ENCODE measurements at regions not wholly inside any gene's neighbourhood (a gene's known extent, or its start where the extent isn't known, plus 50 kb on each side); places are given as distances from the start of the nearest gene placed in this dataset.

GRCh38 chr15:87312221-87312620 is 944.3 kb downstream of the NTRK3 start:
- no peak for DNase-seq
- Mint-ChIP-seq H3K4me1 (no peaks in the 10 kb centered on the region), H3K36me3 (ENCODE audit: low read depth) (no peaks in the 10 kb centered on the region), H3K9me3 (peaks cover 2% of the 10 kb centered on the region), H3K27me3 (no peaks in the 10 kb centered on the region), H3K27ac (peak overlapping the region; percentile 31), H3K4me3 (no peak overlapping the region)
- POLR2A ChIA-PET: no interaction called here
- CTCF ChIA-PET: no interaction called here

- no peaks in the 10 kb centered on the region for H3K36me3 Mint-ChIP-seq (ENCODE audit: low read depth)
- H3K9me3 Mint-ChIP-seq: peaks cover 4% of the 10 kb centered on the region
- H3K4me3 Mint-ChIP-seq: no peak overlapping the region
- CTCF ChIA-PET: no interaction called here
- no peak overlapping the region for H3K27ac Mint-ChIP-seq
- H3K4me1 Mint-ChIP-seq: no peaks in the 10 kb centered on the region
- H3K27me3 Mint-ChIP-seq: no peaks in the 10 kb centered on the region
- no peak for DNase-seq
- POLR2A ChIA-PET: no interaction called here
Measured at GRCh38 chr15:87300146-87300545, 956.4 kb downstream of the NTRK3 start.

GRCh38 chr15:87294854-87295253 is 961.7 kb downstream of the NTRK3 start:
- POLR2A ChIA-PET: no interaction called here
- DNase-seq: no peak
- Mint-ChIP-seq H3K27ac (no peak overlapping the region), H3K4me3 (no peak overlapping the region), H3K4me1 (no peaks in the 10 kb centered on the region), H3K36me3 (ENCODE audit: low read depth) (no peaks in the 10 kb centered on the region), H3K9me3 (peaks cover 1% of the 10 kb centered on the region), H3K27me3 (no peaks in the 10 kb centered on the region)
- CTCF ChIA-PET: no interaction called here

GRCh38 chr15:87293031-87293430 is 963.5 kb downstream of the NTRK3 start:
- Mint-ChIP-seq H3K4me1 (no peaks in the 10 kb centered on the region), H3K36me3 (ENCODE audit: low read depth) (no peaks in the 10 kb centered on the region), H3K9me3 (no peaks in the 10 kb centered on the region), H3K27ac (no peak overlapping the region), H3K27me3 (no peaks in the 10 kb centered on the region), H3K4me3 (no peak overlapping the region)
- DNase-seq: no peak
- ChIA-PET POLR2A (no interaction called here), CTCF (no interaction called here)

- no peaks in the 10 kb centered on the region for H3K4me1 Mint-ChIP-seq
- POLR2A ChIA-PET: no interaction called here
Measured at GRCh38 chr15:87287156-87287555, 969.4 kb downstream of the NTRK3 start.

GRCh38 chr15:87269566-87269965 is 987.0 kb downstream of the NTRK3 start:
- Mint-ChIP-seq H3K36me3 (ENCODE audit: low read depth) (no peaks in the 10 kb centered on the region), H3K27ac (no peak overlapping the region), H3K9me3 (peaks cover 5% of the 10 kb centered on the region), H3K4me1 (no peaks in the 10 kb centered on the region), H3K4me3 (no peak overlapping the region), H3K27me3 (no peaks in the 10 kb centered on the region)
- POLR2A ChIA-PET: no interaction called here
- CTCF ChIA-PET: no interaction called here
- DNase-seq: no peak

More at GRCh38 chr15:87287156-87287555, 969.4 kb downstream of the NTRK3 start:
- no peak overlapping the region for H3K4me3 Mint-ChIP-seq
- CTCF ChIA-PET: no interaction called here
- DNase-seq: no peak
- H3K27ac Mint-ChIP-seq: no peak overlapping the region
- H3K9me3 Mint-ChIP-seq: no peaks in the 10 kb centered on the region
- H3K36me3 Mint-ChIP-seq (ENCODE audit: low read depth): no peaks in the 10 kb centered on the region
- no peaks in the 10 kb centered on the region for H3K27me3 Mint-ChIP-seq

- ChIA-PET CTCF (no interaction called here), POLR2A (no interaction called here)
- Mint-ChIP-seq H3K36me3 (ENCODE audit: low read depth) (no peaks in the 10 kb centered on the region), H3K4me1 (no peaks in the 10 kb centered on the region), H3K27ac (no peak overlapping the region), H3K27me3 (no peaks in the 10 kb centered on the region), H3K9me3 (peaks cover 5% of the 10 kb centered on the region), H3K4me3 (no peak overlapping the region)
- no peak for DNase-seq
Measured at GRCh38 chr15:87268675-87269074, 987.9 kb downstream of the NTRK3 start.

- ChIA-PET POLR2A (no interaction called here), CTCF (no interaction called here)
- DNase-seq: no peak
- H3K36me3 Mint-ChIP-seq (ENCODE audit: low read depth): no peaks in the 10 kb centered on the region
- no peak overlapping the region for H3K27ac Mint-ChIP-seq
- no peaks in the 10 kb centered on the region for H3K4me1 Mint-ChIP-seq
- H3K4me3 Mint-ChIP-seq: no peak overlapping the region
- H3K27me3 Mint-ChIP-seq: no peaks in the 10 kb centered on the region
- H3K9me3 Mint-ChIP-seq: peaks cover 4% of the 10 kb centered on the region
Measured at GRCh38 chr15:87267798-87268197, 988.7 kb downstream of the NTRK3 start.

- H3K9me3 Mint-ChIP-seq: peaks cover 9% of the 10 kb centered on the region
- no peak overlapping the region for H3K4me3 Mint-ChIP-seq
- no peaks in the 10 kb centered on the region for H3K4me1 Mint-ChIP-seq
- CTCF ChIA-PET: no interaction called here
- no peaks in the 10 kb centered on the region for H3K36me3 Mint-ChIP-seq (ENCODE audit: low read depth)
- H3K27ac Mint-ChIP-seq: no peak overlapping the region
- H3K27me3 Mint-ChIP-seq: no peaks in the 10 kb centered on the region
- POLR2A ChIA-PET: no interaction called here
- DNase-seq: no peak
Measured at GRCh38 chr15:87263871-87264270, 992.7 kb downstream of the NTRK3 start.

- Mint-ChIP-seq H3K36me3 (ENCODE audit: low read depth) (no peaks in the 10 kb centered on the region), H3K27me3 (no peaks in the 10 kb centered on the region), H3K4me3 (no peak overlapping the region), H3K9me3 (peaks cover 9% of the 10 kb centered on the region), H3K27ac (no peak overlapping the region), H3K4me1 (no peaks in the 10 kb centered on the region)
- ChIA-PET POLR2A (no interaction called here), CTCF (no interaction called here)
- no peak for DNase-seq
Measured at GRCh38 chr15:87263296-87263695, 993.2 kb downstream of the NTRK3 start.

GRCh38 chr15:87245592-87245991 is 1010.9 kb downstream of the NTRK3 start:
- no peak overlapping the region for H3K27ac Mint-ChIP-seq

GRCh38 chr15:87243474-87243873 is 1013.1 kb downstream of the NTRK3 start:
- POLR2A ChIA-PET: no interaction called here

More at GRCh38 chr15:87245592-87245991, 1010.9 kb downstream of the NTRK3 start:
- Mint-ChIP-seq H3K9me3 (no peaks in the 10 kb centered on the region), H3K27me3 (no peaks in the 10 kb centered on the region), H3K4me3 (no peak overlapping the region), H3K36me3 (ENCODE audit: low read depth) (no peaks in the 10 kb centered on the region), H3K4me1 (no peaks in the 10 kb centered on the region)
- ChIA-PET CTCF (no interaction called here), POLR2A (no interaction called here)
- no peak for DNase-seq

GRCh38 chr15:87239582-87240230 is 1016.8 kb downstream of the NTRK3 start:
- no peak for DNase-seq
- Mint-ChIP-seq H3K4me1 (no peaks in the 10 kb centered on the region), H3K27me3 (no peaks in the 10 kb centered on the region), H3K4me3 (no peak overlapping the region), H3K27ac (no peak overlapping the region), H3K36me3 (ENCODE audit: low read depth) (no peaks in the 10 kb centered on the region), H3K9me3 (peaks cover 2% of the 10 kb centered on the region)
- CTCF ChIA-PET: interaction anchor here (0.6 kb wide), 1 partner anchor 23 kb away, joined by 3 read pairs; no protein-coding TSS in a partner anchor
- POLR2A ChIA-PET: no interaction called here

More at GRCh38 chr15:87243474-87243873, 1013.1 kb downstream of the NTRK3 start:
- Mint-ChIP-seq H3K4me3 (no peak overlapping the region), H3K9me3 (no peaks in the 10 kb centered on the region), H3K27me3 (no peaks in the 10 kb centered on the region), H3K4me1 (no peaks in the 10 kb centered on the region), H3K36me3 (ENCODE audit: low read depth) (no peaks in the 10 kb centered on the region), H3K27ac (no peak overlapping the region)
- DNase-seq: no peak
- CTCF ChIA-PET: no interaction called here

GRCh38 chr15:87238451-87239068 is 1018.0 kb downstream of the NTRK3 start:
- Mint-ChIP-seq H3K4me1 (no peaks in the 10 kb centered on the region), H3K36me3 (ENCODE audit: low read depth) (no peaks in the 10 kb centered on the region), H3K4me3 (no peak overlapping the region), H3K9me3 (peaks cover 9% of the 10 kb centered on the region), H3K27ac (no peak overlapping the region), H3K27me3 (no peaks in the 10 kb centered on the region)
- POLR2A ChIA-PET: no interaction called here
- DNase-seq: no peak
- CTCF ChIA-PET: no interaction called here
